H9 (cell line): ENCODE measurements at regions not wholly inside any gene's neighbourhood (a gene's known extent, or its start where the extent isn't known, plus 50 kb on each side); places are given as distances from the start of the nearest gene placed in this dataset.

ENCODE experiments used
- DNase-seq: peaks from one replicate; pipeline ENCODE4 v3.0.0-alpha.2; 2017
- H2AFZ ChIP-seq: one replicate; pipeline ENCODE4 v1.6.1; 2013; ENCODE audit warnings: mild to moderate bottlenecking, low read length, control low read depth, moderate library complexity
- H2AK5ac ChIP-seq: 2 replicates; pipeline ENCODE4 v1.6.1; 2013; ENCODE audit warnings: low read length, control low read depth, mixed read lengths; ENCODE audit not compliant: insufficient read length
- H2BK120ac ChIP-seq: one replicate; pipeline ENCODE4 v1.6.1; 2013; ENCODE audit warnings: low read depth, mild to moderate bottlenecking, low read length, control low read depth, inconsistent platforms; ENCODE audit not compliant: poor library complexity, severe bottlenecking
- H2BK12ac ChIP-seq: 2 replicates; pipeline ENCODE4 v1.6.1; 2013; ENCODE audit warnings: low read length, control low read depth, mixed read lengths, low read depth; ENCODE audit not compliant: insufficient read length
- H2BK15ac ChIP-seq: 2 replicates; pipeline ENCODE4 v1.6.1; 2013; ENCODE audit warnings: low read depth, low read length, control low read depth
- H2BK20ac ChIP-seq: one replicate; pipeline ENCODE4 v1.6.1; 2013; ENCODE audit warnings: low read depth, mild to moderate bottlenecking, low read length, control low read depth, inconsistent platforms; ENCODE audit not compliant: poor library complexity, severe bottlenecking
- H2BK5ac ChIP-seq: 2 replicates; pipeline ENCODE4 v1.6.1; 2013; ENCODE audit warnings: low read length, control low read depth, mixed read lengths; ENCODE audit not compliant: insufficient read length
- H3K14ac ChIP-seq: 2 replicates; pipeline ENCODE4 v1.6.1; 2013; ENCODE audit warnings: low read length, control low read depth; ENCODE audit not compliant: insufficient read depth
- H3K18ac ChIP-seq: 2 replicates; pipeline ENCODE4 v1.6.1; 2013; ENCODE audit warnings: low read depth, mild to moderate bottlenecking, mixed read lengths, low read length, control low read depth; ENCODE audit not compliant: insufficient read length
- H3K23ac ChIP-seq: 2 replicates; pipeline ENCODE4 v1.6.1; 2013; ENCODE audit warnings: low read length, control low read depth, mixed read lengths, low read depth; ENCODE audit not compliant: insufficient read length
- H3K23me2 ChIP-seq: 2 replicates; pipeline ENCODE4 v1.6.1; 2013; ENCODE audit warnings: low read depth, mild to moderate bottlenecking, mixed read lengths, low read length, control low read depth; ENCODE audit not compliant: insufficient read length, poor library complexity, severe bottlenecking
- H3K27ac ChIP-seq: 2 replicates; pipeline ENCODE4 v1.5.1; 2013; ENCODE audit warnings: low read length, control low read depth, mixed read lengths, low read depth; ENCODE audit not compliant: insufficient read length
- H3K27me3 ChIP-seq: 2 replicates; pipeline ENCODE4 v1.6.1; 2013; ENCODE audit warnings: low read length, control low read depth, inconsistent platforms; ENCODE audit not compliant: insufficient read depth
- H3K4ac ChIP-seq: 2 replicates; pipeline ENCODE4 v1.6.1; 2013; ENCODE audit warnings: low read depth, mild to moderate bottlenecking, control low read depth, inconsistent platforms, low read length, moderate library complexity
- H3K4me1 ChIP-seq: 2 replicates; pipeline ENCODE4 v1.6.1; 2013; ENCODE audit warnings: low read length, control low read depth, inconsistent platforms; ENCODE audit not compliant: insufficient read depth
- H3K4me2 ChIP-seq: 2 replicates; pipeline ENCODE4 v1.6.1; 2013; ENCODE audit warnings: low read length, control low read depth, mixed read lengths; ENCODE audit not compliant: insufficient read length, insufficient read depth
- H3K56ac ChIP-seq: 2 replicates; pipeline ENCODE4 v1.6.1; 2013; ENCODE audit warnings: low read depth, mild to moderate bottlenecking, mixed read lengths, low read length, control low read depth; ENCODE audit not compliant: insufficient read length
- H3K79me1 ChIP-seq: 2 replicates; pipeline ENCODE4 v1.6.1; 2013; ENCODE audit warnings: low read depth, mild to moderate bottlenecking, moderate library complexity, low read length, control low read depth, inconsistent platforms; ENCODE audit not compliant: insufficient read depth, poor library complexity, severe bottlenecking
- H3K79me2 ChIP-seq: 2 replicates; pipeline ENCODE4 v1.6.1; 2013; ENCODE audit warnings: low read length, control low read depth, inconsistent platforms; ENCODE audit not compliant: insufficient read depth
- H3K9ac ChIP-seq: 2 replicates; pipeline ENCODE4 v1.6.1; 2013; ENCODE audit warnings: low read length, control low read depth, mixed read lengths; ENCODE audit not compliant: insufficient read length; ENCODE audit errors: extremely low read depth
- H3K9me3 ChIP-seq: one replicate; pipeline ENCODE4 v1.6.1; 2013; ENCODE audit warnings: low read depth, low read length, inconsistent platforms; ENCODE audit not compliant: control insufficient read depth
- H3T11ph ChIP-seq: one replicate; pipeline ENCODE4 v1.6.1; 2013; ENCODE audit warnings: mild to moderate bottlenecking, low read length, control low read depth, inconsistent platforms
- H4K20me1 ChIP-seq: one replicate; pipeline ENCODE4 v1.6.1; 2013; ENCODE audit not compliant: control insufficient read depth, insufficient read length, insufficient read depth
- H4K5ac ChIP-seq: 2 replicates; pipeline ENCODE4 v1.6.1; 2013; ENCODE audit warnings: low read depth, mild to moderate bottlenecking, mixed read lengths, low read length, control low read depth; ENCODE audit not compliant: insufficient read length
- H4K8ac ChIP-seq: replicated peaks from 2 replicates; pipeline ENCODE4 v1.6.1; 2013; ENCODE audit warnings: low read length, control low read depth, mixed read lengths, low read depth; ENCODE audit not compliant: insufficient read length
- H4K91ac ChIP-seq: 2 replicates; pipeline ENCODE4 v1.6.1; 2013; ENCODE audit warnings: low read depth, mild to moderate bottlenecking, moderate library complexity, mixed read lengths, low read length, control low read depth; ENCODE audit not compliant: insufficient read length
- H3K27ac Mint-ChIP-seq, 3 experiments: 2 replicates in 2 of 3; 3 replicates in 1 of 3; pipeline ENCODE4 v1.8.0; 2020 to 2021; ENCODE audit warnings: mixed read lengths in 3 of 3, mild to moderate bottlenecking in 1 of 3, moderate library complexity in 1 of 3
- H3K27me3 Mint-ChIP-seq: 2 replicates; pipeline ENCODE4 v1.8.0; 2021; ENCODE audit warnings: low read depth, mild to moderate bottlenecking, moderate library complexity, mixed read lengths
- H3K36me3 Mint-ChIP-seq, 3 experiments: 2 replicates in 2 of 3; 3 replicates in 1 of 3; pipeline ENCODE4 v1.8.0; 2020 to 2021; ENCODE audit warnings: low read depth in 3 of 3, mixed read lengths in 3 of 3; ENCODE audit not compliant: insufficient read depth in 1 of 3
- H3K4me1 Mint-ChIP-seq, 2 experiments: 2 replicates each; pipeline ENCODE4 v1.8.0; 2020; ENCODE audit warnings: mixed read lengths in 2 of 2
- H3K4me3 Mint-ChIP-seq, 2 experiments: 2 replicates in 1 of 2; 3 replicates in 1 of 2; pipeline ENCODE4 v1.8.0; 2020 to 2021; ENCODE audit warnings: mild to moderate bottlenecking in 2 of 2, mixed read lengths in 2 of 2, moderate library complexity in 1 of 2
- H3K9me3 Mint-ChIP-seq, 2 experiments: 2 replicates in 1 of 2; 3 replicates in 1 of 2; pipeline ENCODE4 v1.8.0; 2020; ENCODE audit warnings: mild to moderate bottlenecking in 2 of 2, mixed read lengths in 2 of 2, moderate library complexity in 1 of 2
- WGBS: extraction: QIAGEN DNeasy Blood & Tissue Kit; methylation state at CpG from one replicate; pipeline ENCODE4 v1.1.7; 2013; ENCODE audit warnings: missing lambda C conversion rate, low lambda C conversion rate, mixed read lengths; ENCODE audit not compliant: insufficient read length; ENCODE audit errors: extremely low coverage; 5-methylcytosine and 5-hydroxymethylcytosine counted together
- TF ChIP-seq, protein P1 (sequence below): fragments of 200-600 bp; sonication (generic); conservative IDR thresholded peaks from 3 replicates; pipeline ENCODE4 v1.8.0; 2021; ENCODE audit warnings: antibody characterized with exemption, mild to moderate bottlenecking

DNA sequence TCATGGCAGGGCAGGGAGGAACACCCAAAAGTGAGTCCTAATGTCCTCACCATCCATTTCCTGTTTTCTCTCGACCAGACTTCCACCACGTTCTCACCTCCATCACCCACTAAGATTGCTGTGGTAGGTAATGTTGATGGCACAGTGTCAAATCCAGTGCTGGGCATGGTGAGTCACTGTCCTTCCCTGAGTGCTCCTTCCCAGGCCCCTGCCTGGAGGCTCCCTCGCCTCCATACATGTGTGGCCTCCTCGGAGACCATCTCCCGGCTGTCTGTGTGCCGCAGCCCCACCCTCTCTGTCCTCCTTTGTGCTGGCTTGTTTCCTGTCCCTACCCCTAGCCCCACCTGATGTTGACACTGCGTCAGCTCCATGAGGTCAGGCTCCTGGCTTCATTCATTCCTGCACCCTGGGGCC, 177.5 kb downstream of the SYK start:
- H3K4me2 ChIP-seq: no peak overlapping the region
- no peak overlapping the region for H2BK120ac ChIP-seq
- no peaks in the 10 kb centered on the region for H4K20me1 ChIP-seq
- H3K27ac ChIP-seq: no peak overlapping the region
- no peak overlapping the region for H2BK15ac ChIP-seq
- H3K4me3 Mint-ChIP-seq: no peak overlapping the region
- H2AFZ ChIP-seq: no peak overlapping the region
- H3K14ac ChIP-seq: no peak overlapping the region
- no peak overlapping the region for H2BK5ac ChIP-seq
- H3K79me2 ChIP-seq: no peaks in the 10 kb centered on the region
- no peak overlapping the region for H2BK12ac ChIP-seq
- H4K5ac ChIP-seq: no peak overlapping the region
- H3K36me3 Mint-ChIP-seq: no peaks in the 10 kb centered on the region
- no peak overlapping the region for H3K56ac ChIP-seq
- H4K8ac ChIP-seq: no peak overlapping the region
- H2AK5ac ChIP-seq: no peak overlapping the region
- H3K27ac Mint-ChIP-seq: no peak overlapping the region
- H3K79me1 ChIP-seq: no peaks in the 10 kb centered on the region
- H3K23me2 ChIP-seq: no peaks in the 10 kb centered on the region
- peaks cover 0 to 17% of the 10 kb centered on the region in 2 experiments; a peak in 2 of 4 replicates for H3K4me1 Mint-ChIP-seq
- H4K91ac ChIP-seq: no peak overlapping the region
- no peaks in the 10 kb centered on the region for H3K27me3 ChIP-seq
- H3K4me1 ChIP-seq: no peaks in the 10 kb centered on the region
- no peak for DNase-seq
- H2BK20ac ChIP-seq: no peak overlapping the region
- no peak overlapping the region for H3T11ph ChIP-seq
- no peak overlapping the region for H3K23ac ChIP-seq
- H3K9me3 Mint-ChIP-seq: no peaks in the 10 kb centered on the region; a peak in 2 of 5 replicates
- H3K4ac ChIP-seq: no peak overlapping the region
- no peaks in the 10 kb centered on the region for H3K27me3 Mint-ChIP-seq
- H3K9ac ChIP-seq: no peak overlapping the region
- no peak overlapping the region for H3K18ac ChIP-seq
- TF ChIP-seq, protein P1, sequence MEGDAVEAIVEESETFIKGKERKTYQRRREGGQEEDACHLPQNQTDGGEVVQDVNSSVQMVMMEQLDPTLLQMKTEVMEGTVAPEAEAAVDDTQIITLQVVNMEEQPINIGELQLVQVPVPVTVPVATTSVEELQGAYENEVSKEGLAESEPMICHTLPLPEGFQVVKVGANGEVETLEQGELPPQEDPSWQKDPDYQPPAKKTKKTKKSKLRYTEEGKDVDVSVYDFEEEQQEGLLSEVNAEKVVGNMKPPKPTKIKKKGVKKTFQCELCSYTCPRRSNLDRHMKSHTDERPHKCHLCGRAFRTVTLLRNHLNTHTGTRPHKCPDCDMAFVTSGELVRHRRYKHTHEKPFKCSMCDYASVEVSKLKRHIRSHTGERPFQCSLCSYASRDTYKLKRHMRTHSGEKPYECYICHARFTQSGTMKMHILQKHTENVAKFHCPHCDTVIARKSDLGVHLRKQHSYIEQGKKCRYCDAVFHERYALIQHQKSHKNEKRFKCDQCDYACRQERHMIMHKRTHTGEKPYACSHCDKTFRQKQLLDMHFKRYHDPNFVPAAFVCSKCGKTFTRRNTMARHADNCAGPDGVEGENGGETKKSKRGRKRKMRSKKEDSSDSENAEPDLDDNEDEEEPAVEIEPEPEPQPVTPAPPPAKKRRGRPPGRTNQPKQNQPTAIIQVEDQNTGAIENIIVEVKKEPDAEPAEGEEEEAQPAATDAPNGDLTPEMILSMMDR: no peak
- no peaks in the 10 kb centered on the region for H3K9me3 ChIP-seq
- WGBS: no CpG with 5 or more reads among the region's 7 CpGs
